Endothelial cell of umbilical vein (primary cell): ENCODE measurements at regions not wholly inside any gene's neighbourhood (a gene's known extent, or its start where the extent isn't known, plus 50 kb on each side); places are given as distances from the start of the nearest gene placed in this dataset.

ENCODE experiments used
- BruUV-seq: library from RNA; stranded (reverse); fragments of 400-500 nt; replicated peaks from 2 replicates; lab custom pipeline; 2021; lab: Mats Ljungman, UMichigan
- CTCF ChIA-PET: fragments of 300-600, 350-600 bp; sonication (Branson Sonifier 250); formaldehyde crosslinking; loops from one replicate; lab custom pipeline; 2021; ENCODE audit warnings: antibody characterized with exemption, inconsistent platforms; lab: Charles Lee
- POLR2A ChIA-PET: fragments of 300-600, 350-600 bp; sonication (Branson Sonifier 250); formaldehyde crosslinking; loops from one replicate; lab custom pipeline; 2021; ENCODE audit warnings: antibody characterized with exemption, inconsistent platforms; lab: Charles Lee
- DNase-seq: peaks from one replicate; pipeline ENCODE4 v3.0.0-alpha.2; 2011; ENCODE audit warnings: low read depth, low spot score
- FAIRE-seq: peaks from 2 replicates; lab custom pipeline; 2011; peaks lifted over from hg19 to GRCh38; lab: Jason Lieb, UNC
- H2AFZ ChIP-seq: 2 replicates; pipeline ENCODE4 v1.6.0; 2012; ENCODE audit warnings: low read depth, low read length, control low read depth, inconsistent platforms
- H3K27ac ChIP-seq: 2 replicates; pipeline ENCODE4 v1.5.1; 2011; ENCODE audit warnings: low read depth, mild to moderate bottlenecking, control low read depth, low read length, moderate library complexity; ENCODE audit not compliant: insufficient read depth
- H3K27me3 ChIP-seq, 2 experiments: 2 replicates each; pipeline versions ENCODE4 v1.6.0 to v1.6.1; 2011; ENCODE audit warnings: low read length in 2 of 2, mixed read lengths in 1 of 2; ENCODE audit not compliant: control insufficient read depth in 2 of 2, insufficient read depth in 2 of 2
- H3K36me3 ChIP-seq, 2 experiments: 2 replicates in 1 of 2; 3 replicates in 1 of 2; pipeline ENCODE4 v1.5.1; 2011; ENCODE audit warnings: low read length in 2 of 2, mild to moderate bottlenecking in 1 of 2, moderate library complexity in 1 of 2; ENCODE audit not compliant: control insufficient read depth in 2 of 2, insufficient read depth in 2 of 2; ENCODE audit errors: extremely low read depth in 1 of 2
- H3K4me1 ChIP-seq: 3 replicates; pipeline ENCODE4 v1.5.1; 2011; ENCODE audit warnings: mild to moderate bottlenecking, low read length; ENCODE audit not compliant: control insufficient read depth, insufficient read depth; ENCODE audit errors: extremely low read depth
- H3K4me2 ChIP-seq: 2 replicates; pipeline ENCODE4 v1.6.1; 2011; ENCODE audit warnings: low read length, control low read depth, mixed read lengths; ENCODE audit not compliant: insufficient read depth
- H3K4me3 ChIP-seq, 3 experiments: fragments of 200-600 bp in 1 of 3; sonication (generic), shearing (Covaris generic) in 1 of 3; replicated peaks in 1 of 3; 2 replicates each; pipeline ENCODE4 v1.5.1; 2011 to 2016; ENCODE audit warnings: control low read depth in 3 of 3, low read length in 3 of 3, mild to moderate bottlenecking in 2 of 3, inconsistent platforms in 1 of 3, low read depth in 1 of 3, moderate library complexity in 1 of 3; ENCODE audit not compliant: insufficient read depth in 1 of 3
- H3K79me2 ChIP-seq: 2 replicates; pipeline ENCODE4 v1.6.0; 2012; ENCODE audit warnings: low read length, inconsistent platforms; ENCODE audit not compliant: control insufficient read depth, insufficient read depth
- H3K9ac ChIP-seq: replicated peaks from 2 replicates; pipeline ENCODE3; 2011; ENCODE audit warnings: low read length, control low read depth; ENCODE audit not compliant: insufficient read depth; ENCODE audit errors: extremely low read depth
- H3K9me1 ChIP-seq: replicated peaks from 3 replicates; pipeline ENCODE4 v1.6.0; 2011; ENCODE audit warnings: mild to moderate bottlenecking, low read length; ENCODE audit not compliant: control insufficient read depth, insufficient read depth; ENCODE audit errors: extremely low read depth
- H3K9me3 ChIP-seq: replicated peaks from 2 replicates; pipeline ENCODE4 v1.5.1; 2012; ENCODE audit warnings: low read length, inconsistent platforms; ENCODE audit not compliant: control insufficient read depth, insufficient read depth
- H4K20me1 ChIP-seq: replicated peaks from 2 replicates; pipeline ENCODE3; 2011; ENCODE audit warnings: mild to moderate bottlenecking, low read length; ENCODE audit not compliant: control insufficient read depth, insufficient read depth; ENCODE audit errors: extremely low read depth
- CTCF ChIP-seq, 2 donors: IDR thresholded peaks; 1 replicate in 1 of 2; 2 replicates in 1 of 2; pipeline ENCODE4 v1.5.1; 2011; ENCODE audit warnings: low read length in 2 of 2, mild to moderate bottlenecking in 2 of 2, moderate library complexity in 2 of 2, control low read depth in 1 of 2, inconsistent platforms in 1 of 2, low read depth in 1 of 2; ENCODE audit not compliant: insufficient read depth in 1 of 2; ENCODE audit errors: extremely low read depth in 1 of 2
- EZH2 ChIP-seq: IDR thresholded peaks from 2 replicates; pipeline ENCODE4 v1.6.1; 2012; ENCODE audit warnings: borderline replicate concordance, low read depth, mild to moderate bottlenecking, moderate library complexity, low read length, inconsistent platforms; ENCODE audit not compliant: severe bottlenecking
- GATA2 ChIP-seq: IDR thresholded peaks from 2 replicates; pipeline ENCODE4 v1.7.0; 2011; ENCODE audit warnings: low read depth, mild to moderate bottlenecking, moderate library complexity, mixed read lengths, low read length; ENCODE audit not compliant: insufficient read length, insufficient read depth
- JUN ChIP-seq: IDR thresholded peaks from 2 replicates; pipeline ENCODE4 v1.6.1; 2011; ENCODE audit warnings: borderline replicate concordance, low read depth; ENCODE audit not compliant: insufficient read length, insufficient read depth
- MYC ChIP-seq: IDR thresholded peaks from one replicate; pipeline ENCODE4 v1.6.1; 2011; ENCODE audit warnings: mild to moderate bottlenecking, low read depth, low read length
- POLR2A ChIP-seq: IDR thresholded peaks from 2 replicates; pipeline ENCODE4 v1.6.1; 2012; ENCODE audit warnings: low read depth, mild to moderate bottlenecking, control low read depth, low read length
- dilution Hi-C: fragments of 300-500 bp; cut with MboI; formaldehyde crosslinking; loops from one replicate; pipeline ENCODE4 v1.15.0; 2019; ENCODE audit warnings: low sequenced_read_pairs; ENCODE audit not compliant: extremely low pct_ligation_motif_present
- intact Hi-C: fragments of 100-400 bp; cut with micrococcal nuclease; formaldehyde crosslinking; loops from one replicate; pipeline ENCODE4 v1.10.0; 2022
- TF ChIP-seq, protein P1 (sequence below): IDR thresholded peaks from 2 replicates; pipeline ENCODE4 v1.6.1; 2011; ENCODE audit not compliant: insufficient read depth, insufficient read length

DNA sequence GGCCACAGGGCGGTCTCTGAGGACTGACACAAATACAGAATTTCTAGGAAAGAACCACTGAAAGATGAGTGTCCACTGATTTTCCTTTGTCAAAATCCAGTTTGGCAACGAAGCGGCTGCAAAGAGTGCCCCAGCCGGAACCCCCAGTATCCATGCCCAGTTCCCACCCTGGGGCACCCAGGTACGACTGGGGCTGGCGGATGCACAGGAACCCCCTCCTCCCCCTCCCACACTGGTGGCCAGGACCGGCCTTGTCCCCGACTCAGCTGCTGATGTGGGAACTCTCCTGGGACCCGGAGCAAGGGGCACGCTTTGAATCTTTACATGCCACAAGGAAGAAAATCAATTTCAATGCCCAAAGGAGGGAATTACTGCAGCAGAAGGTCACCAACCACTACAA, 220.8 kb upstream of the ZNF507 start:
- no peaks in the 10 kb centered on the region for H3K9me3 ChIP-seq
- FAIRE-seq (no peak), DNase-seq (no peak)
- no peak overlapping the region for H3K4me3 ChIP-seq
- no peaks in the 10 kb centered on the region for H3K36me3 ChIP-seq
- CTCF ChIA-PET = no interaction called here
- no peaks in the 10 kb centered on the region for H3K79me2 ChIP-seq
- H3K4me1 ChIP-seq = no peaks in the 10 kb centered on the region
- no peak overlapping the region for H3K4me2 ChIP-seq
- dilution Hi-C loops = no loop called here
- H2AFZ ChIP-seq = no peak overlapping the region
- POLR2A ChIA-PET = no interaction called here
- no peak overlapping the region for H3K9ac ChIP-seq
- BruUV-seq = no TSS peak
- H3K27me3 ChIP-seq = no peaks in the 10 kb centered on the region
- intact Hi-C loops = no loop called here
- no peaks in the 10 kb centered on the region for H4K20me1 ChIP-seq
- H3K9me1 ChIP-seq = no peaks in the 10 kb centered on the region
- no peak for TF ChIP-seq POLR2A
- TF ChIP-seq, protein P1, sequence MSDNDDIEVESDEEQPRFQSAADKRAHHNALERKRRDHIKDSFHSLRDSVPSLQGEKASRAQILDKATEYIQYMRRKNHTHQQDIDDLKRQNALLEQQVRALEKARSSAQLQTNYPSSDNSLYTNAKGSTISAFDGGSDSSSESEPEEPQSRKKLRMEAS = no peak
- no peak for TF ChIP-seq CTCF (IDR thresholded peaks at IDR 0.05; ENCODE audit: extremely low read depth in 1 of 2, insufficient read depth in 1 of 2, low read depth in 1 of 2, low read length in 2 of 2)
- no peak for TF ChIP-seq JUN
- no peak for TF ChIP-seq EZH2
- TF ChIP-seq MYC = no peak
- TF ChIP-seq GATA2 = no peak
- H3K27ac ChIP-seq = no peak overlapping the region

DNA sequence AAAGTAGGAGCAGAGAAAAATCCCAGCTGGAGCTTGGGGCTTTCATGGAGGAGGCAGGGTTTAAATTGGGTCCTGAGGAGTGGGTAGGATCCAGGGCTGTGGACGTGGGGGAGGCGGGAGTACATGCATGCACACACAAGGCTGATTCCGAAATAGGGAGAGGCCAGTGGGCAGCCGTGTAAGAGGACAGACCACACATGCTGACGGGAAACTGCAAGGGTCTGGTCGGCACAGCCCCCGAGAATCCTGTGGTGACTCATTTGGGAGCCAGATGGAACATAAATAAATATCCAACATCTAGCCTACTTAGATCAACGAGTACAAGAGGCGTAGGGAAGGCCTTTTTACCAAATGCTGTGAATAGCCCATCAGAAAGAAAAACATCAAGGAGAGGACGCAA, 216.3 kb upstream of the ZNF507 start:
- no peak for DNase-seq
- no peaks in the 10 kb centered on the region for H3K79me2 ChIP-seq
- no peaks in the 10 kb centered on the region for H4K20me1 ChIP-seq
- FAIRE-seq = no peak
- no peak overlapping the region for H3K4me3 ChIP-seq
- ChIA-PET CTCF (no interaction called here), POLR2A (no interaction called here)
- H3K9me3 ChIP-seq = no peaks in the 10 kb centered on the region
- H3K36me3 ChIP-seq = no peaks in the 10 kb centered on the region
- no peaks in the 10 kb centered on the region for H3K27me3 ChIP-seq
- no TSS peak for BruUV-seq
- no peaks in the 10 kb centered on the region for H3K4me1 ChIP-seq
- H3K27ac ChIP-seq = no peak overlapping the region
- no peak for TF ChIP-seq POLR2A
- H3K9ac ChIP-seq = no peak overlapping the region
- dilution Hi-C loops (no loop called here), intact Hi-C loops (no loop called here)
- H3K9me1 ChIP-seq = no peaks in the 10 kb centered on the region
- H2AFZ ChIP-seq = no peak overlapping the region
- no peak overlapping the region for H3K4me2 ChIP-seq
